ENCODE measurements at regions not wholly inside any gene's neighbourhood (a gene's known extent, or its start where the extent isn't known, plus 50 kb on each side); places are given as distances from the start of the nearest gene placed in this dataset.
"Not testable (repeated sequence)": the region's sequence is repeated elsewhere in the genome, so short reads cannot be mapped to it uniquely, and the experiment has no call there.

- peak; percentile 45 for DNase-seq (ENCODE audit: low read depth)
Observed at GRCh38 chr10:125605167-125605566, 77.8 kb downstream of the TEX36 start.

GRCh38 chr10:125602825-125603224 lies 80.1 kb downstream of the TEX36 start:
- DNase-seq (ENCODE audit: low read depth), result no peak

- no peak for DNase-seq (ENCODE audit: low read depth)
Observed at GRCh38 chr10:125599194-125599593, 83.8 kb downstream of the TEX36 start.

GRCh38 chr10:125595911-125596310 lies 87.1 kb downstream of the TEX36 start:
- no peak for DNase-seq (ENCODE audit: low read depth)

- DNase-seq (ENCODE audit: low read depth), result no peak
Observed at GRCh38 chr10:125593644-125594043, 89.3 kb downstream of the TEX36 start.

GRCh38 chr10:125592897-125593296 lies 90.1 kb downstream of the TEX36 start:
- no peak for DNase-seq (ENCODE audit: low read depth)

- no peak for DNase-seq (ENCODE audit: low read depth)
Observed at GRCh38 chr10:125591886-125592285, 91.1 kb downstream of the TEX36 start.

GRCh38 chr10:125588738-125589137 lies 94.2 kb downstream of the TEX36 start:
- not testable (repeated sequence) for DNase-seq (ENCODE audit: low read depth)

GRCh38 chr10:125584954-125585353 lies 98.0 kb downstream of the TEX36 start:
- DNase-seq (ENCODE audit: low read depth), result no peak

- peak; percentile 18 for DNase-seq (ENCODE audit: low read depth)
Observed at GRCh38 chr10:125578658-125579315, 104.2 kb downstream of the TEX36 start.

GRCh38 chr10:125575843-125576242 lies 107.1 kb downstream of the TEX36 start:
- DNase-seq (ENCODE audit: low read depth), result no peak

GRCh38 chr10:125568156-125568555 lies 114.8 kb downstream of the TEX36 start:
- no peak for DNase-seq (ENCODE audit: low read depth)

- no peak for DNase-seq (ENCODE audit: low read depth)
Observed at GRCh38 chr10:125567529-125567928, 115.4 kb downstream of the TEX36 start.

- DNase-seq (ENCODE audit: low read depth), result no peak
Observed at GRCh38 chr10:125565046-125565445, 117.9 kb downstream of the TEX36 start.

GRCh38 chr10:125564570-125564969 lies 118.4 kb downstream of the TEX36 start:
- DNase-seq (ENCODE audit: low read depth), result no peak

- DNase-seq (ENCODE audit: low read depth), result no peak
Observed at GRCh38 chr10:125562737-125563136, 120.2 kb downstream of the TEX36 start.

- DNase-seq (ENCODE audit: low read depth), result no peak
Observed at GRCh38 chr10:125560947-125561346, 122.0 kb downstream of the TEX36 start.

- no peak for DNase-seq (ENCODE audit: low read depth)
Observed at GRCh38 chr10:125559210-125559609, 123.8 kb downstream of the TEX36 start.

GRCh38 chr10:125557801-125558505 lies 125.0 kb downstream of the TEX36 start:
- DNase-seq (ENCODE audit: low read depth), result no peak

- no peak for DNase-seq (ENCODE audit: low read depth)
Observed at GRCh38 chr10:125557311-125557710, 125.7 kb downstream of the TEX36 start.

GRCh38 chr10:125556882-125557281 lies 126.1 kb downstream of the TEX36 start:
- DNase-seq (ENCODE audit: low read depth), result no peak

- DNase-seq (ENCODE audit: low read depth), result no peak
Observed at GRCh38 chr10:125555743-125556142, 127.2 kb downstream of the TEX36 start.

GRCh38 chr10:125555267-125555666 lies 127.7 kb downstream of the TEX36 start:
- no peak for DNase-seq (ENCODE audit: low read depth)

GRCh38 chr10:125554753-125555152 lies 128.2 kb downstream of the TEX36 start:
- DNase-seq (ENCODE audit: low read depth), result no peak
